Endodermal cell (in vitro differentiated cells): ENCODE measurements at regions not wholly inside any gene's neighbourhood (a gene's known extent, or its start where the extent isn't known, plus 50 kb on each side); places are given as distances from the start of the nearest gene placed in this dataset.

ENCODE experiments used
- DNase-seq: peaks from one replicate; pipeline ENCODE4 v3.0.0-alpha.2; 2017
- H3K27ac ChIP-seq: 2 replicates; pipeline ENCODE4 v1.5.1; 2013; ENCODE audit warnings: mild to moderate bottlenecking, low read depth, low read length, moderate library complexity
- H3K27me3 ChIP-seq: 2 replicates; pipeline ENCODE4 v1.6.1; 2013; ENCODE audit warnings: mild to moderate bottlenecking, low read length, moderate library complexity; ENCODE audit not compliant: insufficient read depth, control insufficient read depth, poor library complexity, severe bottlenecking
- H3K36me3 ChIP-seq: 2 replicates; pipeline ENCODE4 v1.7.0; 2013; ENCODE audit warnings: mild to moderate bottlenecking, low read length, moderate library complexity; ENCODE audit not compliant: control insufficient read depth, insufficient read depth
- H3K4me1 ChIP-seq: one replicate; pipeline ENCODE4 v1.7.0; 2013; ENCODE audit warnings: low read length; ENCODE audit not compliant: control insufficient read depth, insufficient read depth
- H3K4me3 ChIP-seq: 2 replicates; pipeline ENCODE4 v1.5.1; 2013; ENCODE audit warnings: mild to moderate bottlenecking, low read length, moderate library complexity
- H3K9ac ChIP-seq: 2 replicates; pipeline ENCODE4 v1.6.1; 2013; ENCODE audit warnings: mild to moderate bottlenecking, low read length, moderate library complexity; ENCODE audit not compliant: poor library complexity, severe bottlenecking; ENCODE audit errors: extremely low read depth
- H3K9me3 ChIP-seq: 2 replicates; pipeline ENCODE4 v1.6.1; 2013; ENCODE audit warnings: mild to moderate bottlenecking, low read length, moderate library complexity; ENCODE audit not compliant: control insufficient read depth
- H3K27ac Mint-ChIP-seq: 2 replicates; pipeline ENCODE4 v1.8.0; 2020; ENCODE audit warnings: mixed read lengths
- H3K27me3 Mint-ChIP-seq: 2 replicates; pipeline ENCODE4 v1.8.0; 2021; ENCODE audit warnings: mild to moderate bottlenecking, mixed read lengths; ENCODE audit not compliant: insufficient read depth
- H3K36me3 Mint-ChIP-seq: 2 replicates; pipeline ENCODE4 v1.8.0; 2020; ENCODE audit warnings: low read depth, mixed read lengths
- H3K4me1 Mint-ChIP-seq: 2 replicates; pipeline ENCODE4 v1.8.0; 2020; ENCODE audit warnings: mixed read lengths
- H3K4me3 Mint-ChIP-seq: 2 replicates; pipeline ENCODE4 v1.8.0; 2020; ENCODE audit warnings: mild to moderate bottlenecking, moderate library complexity, mixed read lengths
- H3K9me3 Mint-ChIP-seq: 2 replicates; pipeline ENCODE4 v1.8.0; 2020; ENCODE audit warnings: mild to moderate bottlenecking, mixed read lengths
- WGBS, 2 experiments: methylation state at CpG; one replicate each; pipeline versions ENCODE4 v1.1.5 to v1.1.7; 2013; ENCODE audit warnings: missing lambda C conversion rate in 2 of 2, mixed read lengths in 1 of 2; ENCODE audit not compliant: insufficient coverage in 1 of 2, insufficient read length in 1 of 2; 5-methylcytosine and 5-hydroxymethylcytosine counted together
- TF ChIP-seq, protein P1 (sequence below): fragments of 200-600 bp; sonication (generic); conservative IDR thresholded peaks from 2 replicates; pipeline ENCODE4 v1.5.0; 2021; ENCODE audit warnings: antibody characterized with exemption, mild to moderate bottlenecking

DNA sequence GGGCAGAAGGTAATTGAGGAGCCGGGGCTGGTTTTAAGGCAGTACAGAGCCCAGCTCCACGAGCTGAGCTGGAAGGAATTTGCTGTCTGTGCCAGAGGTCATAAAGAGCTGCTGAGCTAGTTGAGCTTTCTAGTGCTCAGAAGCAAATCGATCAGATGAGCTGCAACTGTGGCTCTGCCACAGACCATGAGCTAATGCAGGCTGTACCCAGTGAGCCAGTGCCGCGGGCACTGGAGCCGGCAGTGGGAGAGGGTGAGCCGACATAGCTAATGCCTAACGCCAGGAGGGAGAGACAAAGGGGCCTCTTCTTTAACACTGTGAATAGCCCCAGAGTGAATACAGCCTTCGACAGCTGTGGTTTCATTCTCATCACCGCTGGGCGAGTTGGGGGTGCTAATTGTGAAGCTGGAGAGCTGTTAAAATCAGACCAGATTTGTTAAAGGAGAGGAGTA is 410.1 kb upstream of the TCF4 start:
- no peaks in the 10 kb centered on the region for H3K27me3 Mint-ChIP-seq
- H3K27ac ChIP-seq, result peak overlapping the region; percentile 45
- H3K27ac Mint-ChIP-seq, result peak overlapping the region; percentile 46
- DNase-seq, result peak; percentile 72
- TF ChIP-seq, protein P1, sequence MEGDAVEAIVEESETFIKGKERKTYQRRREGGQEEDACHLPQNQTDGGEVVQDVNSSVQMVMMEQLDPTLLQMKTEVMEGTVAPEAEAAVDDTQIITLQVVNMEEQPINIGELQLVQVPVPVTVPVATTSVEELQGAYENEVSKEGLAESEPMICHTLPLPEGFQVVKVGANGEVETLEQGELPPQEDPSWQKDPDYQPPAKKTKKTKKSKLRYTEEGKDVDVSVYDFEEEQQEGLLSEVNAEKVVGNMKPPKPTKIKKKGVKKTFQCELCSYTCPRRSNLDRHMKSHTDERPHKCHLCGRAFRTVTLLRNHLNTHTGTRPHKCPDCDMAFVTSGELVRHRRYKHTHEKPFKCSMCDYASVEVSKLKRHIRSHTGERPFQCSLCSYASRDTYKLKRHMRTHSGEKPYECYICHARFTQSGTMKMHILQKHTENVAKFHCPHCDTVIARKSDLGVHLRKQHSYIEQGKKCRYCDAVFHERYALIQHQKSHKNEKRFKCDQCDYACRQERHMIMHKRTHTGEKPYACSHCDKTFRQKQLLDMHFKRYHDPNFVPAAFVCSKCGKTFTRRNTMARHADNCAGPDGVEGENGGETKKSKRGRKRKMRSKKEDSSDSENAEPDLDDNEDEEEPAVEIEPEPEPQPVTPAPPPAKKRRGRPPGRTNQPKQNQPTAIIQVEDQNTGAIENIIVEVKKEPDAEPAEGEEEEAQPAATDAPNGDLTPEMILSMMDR, result no peak
- H3K9me3 Mint-ChIP-seq, result no peaks in the 10 kb centered on the region
- H3K9ac ChIP-seq, result no peak overlapping the region
- no peaks in the 10 kb centered on the region for H3K36me3 Mint-ChIP-seq
- no peaks in the 10 kb centered on the region for H3K4me1 ChIP-seq
- H3K4me1 Mint-ChIP-seq, result peaks cover 20% of the 10 kb centered on the region
- no peak overlapping the region for H3K4me3 Mint-ChIP-seq
- no peaks in the 10 kb centered on the region for H3K36me3 ChIP-seq
- 57 to 60% methylated on average over 6 to 11 of the region's 11 CpGs for WGBS, 2 experiments
- H3K4me3 ChIP-seq, result no peak overlapping the region
- no peaks in the 10 kb centered on the region for H3K27me3 ChIP-seq
- no peaks in the 10 kb centered on the region for H3K9me3 ChIP-seq

DNA sequence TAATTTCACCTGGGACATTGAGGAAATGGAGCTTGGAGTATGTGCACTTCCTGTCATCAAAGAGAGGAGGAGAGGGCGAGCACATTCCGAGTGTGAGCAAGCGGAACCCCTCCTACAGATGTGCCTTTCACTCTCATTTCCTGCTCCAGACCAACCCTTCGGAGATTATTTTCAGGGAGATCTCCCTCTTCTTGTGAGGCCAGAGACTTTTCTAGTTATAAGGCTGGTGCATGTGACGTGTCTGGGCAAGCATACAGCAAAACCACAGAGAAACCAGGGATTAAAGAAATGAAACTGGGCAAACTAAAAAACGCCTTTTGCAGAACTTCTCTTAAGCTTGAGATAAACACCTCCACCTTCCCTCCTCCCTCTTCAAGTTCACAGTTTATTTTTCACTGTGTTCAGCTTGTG is 409.2 kb upstream of the TCF4 start:
- Mint-ChIP-seq H3K36me3 (no peaks in the 10 kb centered on the region), H3K4me1 (peaks cover 17% of the 10 kb centered on the region), H3K4me3 (no peak overlapping the region), H3K27me3 (no peaks in the 10 kb centered on the region), H3K27ac (no peak overlapping the region), H3K9me3 (no peaks in the 10 kb centered on the region)
- no peak for DNase-seq
- Histone ChIP-seq H3K27me3 (no peaks in the 10 kb centered on the region), H3K9ac (no peak overlapping the region), H3K9me3 (no peaks in the 10 kb centered on the region), H3K4me3 (no peak overlapping the region), H3K27ac (no peak overlapping the region), H3K36me3 (no peaks in the 10 kb centered on the region), H3K4me1 (no peaks in the 10 kb centered on the region)
- TF ChIP-seq, protein P1, result peak; percentile 40
- WGBS, 2 experiments, result 82% methylated on average over 6 of the region's 6 CpGs; no CpG with 5 or more reads in 1 of the 2 experiments

DNA sequence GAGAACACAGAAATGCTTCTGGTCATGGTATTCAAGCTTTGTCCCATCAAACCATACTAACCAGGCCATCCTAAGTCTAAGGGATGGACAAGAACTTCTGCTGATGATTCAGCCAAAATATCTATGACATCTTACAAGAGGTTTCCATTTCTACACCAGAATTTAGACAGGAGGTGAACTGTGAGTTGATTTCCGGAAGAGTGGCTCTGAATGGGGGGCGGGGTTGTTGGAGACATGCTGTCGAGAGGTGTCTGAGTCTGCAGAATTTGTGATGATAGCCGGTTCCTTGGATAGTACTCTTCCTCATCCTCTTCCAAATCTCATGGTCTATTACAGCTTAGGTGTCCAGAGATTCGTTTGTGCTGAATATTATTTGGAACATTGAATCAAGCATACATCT is 408.7 kb upstream of the TCF4 start:
- Histone ChIP-seq H3K9me3 (no peaks in the 10 kb centered on the region), H3K4me3 (no peak overlapping the region), H3K4me1 (no peaks in the 10 kb centered on the region), H3K27me3 (no peaks in the 10 kb centered on the region), H3K36me3 (no peaks in the 10 kb centered on the region), H3K27ac (no peak overlapping the region), H3K9ac (no peak overlapping the region)
- DNase-seq, result no peak
- TF ChIP-seq, protein P1, result no peak
- no peak overlapping the region for H3K4me3 Mint-ChIP-seq
- H3K36me3 Mint-ChIP-seq, result no peaks in the 10 kb centered on the region
- 93% methylated on average over 4 of the region's 5 CpGs; no CpG with 5 or more reads in 1 of the 2 experiments for WGBS, 2 experiments
- H3K27ac Mint-ChIP-seq, result no peak overlapping the region
- peaks cover 17% of the 10 kb centered on the region for H3K4me1 Mint-ChIP-seq
- no peaks in the 10 kb centered on the region for H3K9me3 Mint-ChIP-seq
- H3K27me3 Mint-ChIP-seq, result no peaks in the 10 kb centered on the region
